Stimulated activated CD8-positive, alpha-beta memory T cell treated with anti-CD3 and anti-CD28 coated beads, Interleukin-12 subunit alpha, Interleukin-12 subunit beta, amount 100 ng/mL, for 1 hour (primary cell): ENCODE measurements at regions not wholly inside any gene's neighbourhood (a gene's known extent, or its start where the extent isn't known, plus 50 kb on each side); places are given as distances from the start of the nearest gene placed in this dataset.
A peak's percentile ranks its signal among the peaks of the same experiment; 100 is the strongest.

ENCODE experiments used
- DNase-seq: peaks from one replicate; pipeline ENCODE4 v3.0.0-alpha.2; 2020; ENCODE audit warnings: low read depth

DNA sequence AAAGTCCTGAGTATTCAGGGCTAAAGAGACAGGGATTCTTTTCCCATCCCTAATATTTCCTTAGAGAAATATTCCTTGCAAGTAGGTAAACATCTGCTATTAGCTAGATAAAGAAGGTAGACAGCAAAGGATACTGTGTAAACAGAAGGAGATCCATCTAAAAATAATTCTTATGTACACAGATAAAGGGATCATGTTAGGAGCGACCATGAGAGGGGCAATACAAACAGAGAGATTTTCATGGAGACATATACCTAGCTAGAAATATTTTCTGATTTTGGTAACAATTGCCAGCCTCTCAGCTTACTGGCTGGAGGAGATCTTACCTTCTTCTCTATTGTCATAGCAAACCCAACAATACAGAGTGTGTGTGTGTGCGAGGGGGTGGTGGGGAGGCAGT is 184.6 kb upstream of the DMAC1 start:
- no peak for DNase-seq

DNA sequence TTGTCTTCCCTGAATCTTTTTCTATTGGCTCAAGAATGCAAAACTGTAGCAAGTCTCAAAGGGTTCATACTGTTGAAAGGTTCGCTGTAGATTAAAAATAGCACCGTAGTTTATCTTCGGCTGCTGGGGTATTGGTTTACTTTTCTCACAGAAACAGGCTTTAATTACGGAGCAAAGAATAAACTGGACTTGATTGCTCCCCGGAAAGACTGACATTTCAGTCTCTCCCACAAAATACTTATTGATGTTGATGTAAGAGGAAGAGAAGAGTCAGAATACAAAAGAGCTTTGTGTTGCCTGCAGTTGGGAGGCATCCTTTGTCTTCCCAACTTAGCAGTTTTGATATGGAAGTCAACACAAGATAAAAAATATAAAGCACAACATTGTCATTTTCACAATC is 183.9 kb upstream of the DMAC1 start:
- DNase-seq, result no peak

DNA sequence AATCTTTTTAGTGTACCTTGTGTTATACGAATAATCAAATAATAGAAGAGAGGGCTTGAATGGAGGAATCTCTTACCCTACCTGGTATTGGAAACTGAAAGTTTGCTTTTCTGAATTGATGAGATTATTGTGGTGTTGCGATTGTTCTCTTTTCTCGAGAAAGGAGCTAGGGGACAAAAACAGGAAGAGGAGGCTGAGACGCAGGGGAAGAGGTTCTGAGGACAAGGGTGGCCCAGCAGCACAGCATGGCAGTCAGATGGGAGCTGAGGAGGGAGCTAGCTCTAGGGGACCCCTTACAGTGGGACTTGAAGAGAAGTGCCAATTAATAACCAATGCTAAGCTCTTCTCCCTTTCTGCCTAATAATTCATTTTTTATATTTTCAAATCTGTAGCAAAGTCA is 183.3 kb upstream of the DMAC1 start:
- DNase-seq, result no peak

DNA sequence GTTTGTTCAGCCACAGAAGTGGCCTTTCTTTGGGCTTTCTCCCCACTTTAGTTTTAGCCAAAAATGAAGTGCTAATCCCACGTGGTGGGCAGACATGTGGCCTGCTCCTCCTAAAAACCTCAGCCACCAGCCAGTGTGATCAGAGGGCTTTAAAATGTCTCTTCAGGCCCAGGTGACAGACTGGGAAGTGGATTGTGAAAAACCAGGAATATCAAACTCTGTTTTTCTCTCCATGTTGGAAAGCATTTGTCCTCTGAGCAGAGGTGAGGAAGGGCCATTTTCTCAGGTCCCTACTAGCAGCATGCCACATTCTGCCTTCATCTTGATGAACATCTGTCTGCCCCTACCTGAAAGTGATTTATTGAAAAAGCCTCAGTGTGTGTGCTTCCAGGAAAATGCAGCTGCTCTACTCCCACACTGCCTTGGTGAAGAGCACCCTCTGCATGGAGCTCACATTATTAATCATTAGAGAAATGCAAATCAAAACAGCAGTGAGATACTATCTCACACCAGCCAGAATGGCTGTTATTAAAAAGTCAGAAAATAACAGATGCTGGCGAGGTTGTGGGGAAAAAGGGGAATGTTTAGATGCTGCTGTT is 181.2 kb upstream of the DMAC1 start:
- DNase-seq, result no peak

DNA sequence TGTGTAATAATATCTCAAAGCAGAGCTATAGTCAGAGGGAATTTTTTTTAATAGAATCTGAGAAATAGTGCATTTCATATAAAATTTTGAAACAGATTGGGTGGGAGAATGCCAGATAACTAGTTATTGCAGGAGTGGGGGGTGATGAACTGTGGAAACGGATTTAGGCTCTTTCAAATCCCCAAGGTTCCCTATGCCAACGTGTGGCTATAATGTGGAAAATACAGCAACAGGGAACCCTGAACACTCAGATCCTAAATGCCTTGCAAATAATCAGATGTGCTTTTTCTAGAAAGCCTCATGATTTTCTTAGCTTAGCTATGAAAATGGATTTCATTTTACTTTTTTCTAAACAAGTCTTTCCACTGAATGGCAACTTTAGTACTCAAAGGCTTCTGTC is 180.5 kb upstream of the DMAC1 start:
- no peak for DNase-seq

DNA sequence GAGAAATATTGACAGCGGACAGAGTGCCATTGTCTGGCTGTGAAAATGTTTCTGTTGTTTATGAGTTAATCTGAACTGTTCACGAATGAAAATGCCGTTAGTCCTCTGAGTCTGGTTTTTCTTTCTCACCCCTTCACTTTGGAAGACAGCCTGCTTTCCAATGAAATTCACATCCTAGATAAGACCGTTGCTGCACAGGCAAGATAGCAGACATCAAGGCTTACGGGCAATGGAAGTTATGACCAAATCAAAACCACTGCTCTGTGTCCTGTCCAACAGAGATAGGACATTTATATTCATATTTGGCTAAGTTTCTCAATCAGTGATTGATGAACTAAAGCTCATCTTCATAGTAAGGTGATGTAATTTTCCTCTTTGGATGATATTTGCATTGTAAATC is 180.0 kb upstream of the DMAC1 start:
- no peak for DNase-seq

DNA sequence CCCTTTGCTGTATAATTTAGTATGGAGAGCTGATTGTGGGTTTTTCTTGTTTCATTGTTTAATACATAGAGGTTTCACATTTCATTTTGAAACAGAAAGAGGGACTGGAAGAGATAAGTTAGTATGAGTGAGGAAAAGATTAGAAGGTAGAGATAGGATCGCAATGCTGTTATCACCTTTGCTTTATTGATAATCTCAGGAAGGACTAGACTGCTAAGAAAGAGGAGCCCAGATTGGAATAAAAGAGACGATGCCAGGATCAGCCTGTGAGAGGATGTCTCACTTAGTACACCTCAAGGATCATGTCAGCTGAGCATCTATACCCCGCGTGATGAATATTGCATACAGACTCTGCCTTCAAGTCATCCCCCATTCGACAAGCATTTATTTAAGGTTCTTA is 178.0 kb upstream of the DMAC1 start:
- no peak for DNase-seq

DNA sequence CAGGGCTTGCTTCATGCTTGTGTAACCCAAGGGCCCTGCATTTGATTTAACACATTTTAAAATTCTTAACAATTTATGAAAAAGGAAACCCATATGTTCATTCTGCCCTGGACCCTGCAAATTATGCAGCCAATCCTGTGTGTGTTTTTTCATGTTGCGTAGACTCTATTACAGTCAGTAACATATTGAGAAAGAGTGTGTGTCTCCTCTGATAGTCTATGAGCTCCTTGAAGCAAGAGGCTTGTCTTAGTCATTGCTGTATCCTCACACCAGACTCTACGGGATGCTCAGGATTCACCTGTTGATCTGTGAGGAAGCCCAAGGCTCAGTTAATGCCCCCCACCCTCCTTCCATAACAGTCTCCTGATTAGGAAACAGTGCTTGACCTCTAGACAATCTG is 177.3 kb upstream of the DMAC1 start:
- no peak for DNase-seq

DNA sequence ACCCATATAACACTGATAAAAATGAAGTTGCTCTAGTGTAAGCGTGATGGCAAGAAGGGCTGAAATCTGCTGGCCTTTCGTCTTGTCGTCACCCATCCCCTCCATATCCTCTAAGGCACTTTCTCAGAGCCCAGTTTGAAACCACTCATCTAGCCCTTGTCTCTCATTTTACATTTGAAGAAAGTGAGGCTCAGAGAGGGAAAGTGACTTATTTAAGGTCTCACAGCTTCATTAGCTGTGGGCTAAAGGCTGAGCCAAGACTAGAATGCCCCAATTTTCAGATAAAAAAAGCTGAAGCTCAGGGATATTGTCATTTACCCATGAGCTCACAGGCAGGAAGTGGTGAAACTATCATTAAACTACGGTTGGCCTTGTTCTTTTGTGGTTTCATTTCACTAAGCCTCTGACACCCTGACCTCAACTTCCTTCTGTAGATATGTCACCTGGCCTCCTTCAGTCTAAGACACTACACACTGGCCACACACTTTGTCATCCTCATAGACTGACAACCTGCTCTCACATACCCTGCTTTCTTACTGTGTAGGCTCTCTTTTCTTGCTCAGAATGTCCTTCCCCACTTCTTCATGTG is 176.7 kb upstream of the DMAC1 start:
- DNase-seq, result peak; percentile 30

DNA sequence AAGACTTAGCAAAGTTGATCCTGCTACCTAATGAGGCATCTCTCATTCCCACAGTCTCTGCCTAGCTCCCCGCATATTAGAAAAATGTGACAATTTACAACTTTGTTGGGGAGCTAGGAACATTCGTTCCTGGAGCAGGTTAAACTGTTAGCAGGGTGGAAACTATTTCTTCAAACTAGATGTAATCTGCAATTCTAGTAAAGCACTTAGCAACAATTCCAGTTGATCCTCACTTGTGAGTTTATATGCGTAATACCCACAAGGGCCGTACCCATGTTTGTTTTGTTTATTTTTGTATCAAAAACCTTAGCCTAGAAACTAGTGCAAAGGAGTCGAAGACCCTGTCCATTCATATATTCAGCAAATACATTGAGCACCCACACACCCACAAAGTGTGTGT is 175.8 kb upstream of the DMAC1 start:
- no peak for DNase-seq

DNA sequence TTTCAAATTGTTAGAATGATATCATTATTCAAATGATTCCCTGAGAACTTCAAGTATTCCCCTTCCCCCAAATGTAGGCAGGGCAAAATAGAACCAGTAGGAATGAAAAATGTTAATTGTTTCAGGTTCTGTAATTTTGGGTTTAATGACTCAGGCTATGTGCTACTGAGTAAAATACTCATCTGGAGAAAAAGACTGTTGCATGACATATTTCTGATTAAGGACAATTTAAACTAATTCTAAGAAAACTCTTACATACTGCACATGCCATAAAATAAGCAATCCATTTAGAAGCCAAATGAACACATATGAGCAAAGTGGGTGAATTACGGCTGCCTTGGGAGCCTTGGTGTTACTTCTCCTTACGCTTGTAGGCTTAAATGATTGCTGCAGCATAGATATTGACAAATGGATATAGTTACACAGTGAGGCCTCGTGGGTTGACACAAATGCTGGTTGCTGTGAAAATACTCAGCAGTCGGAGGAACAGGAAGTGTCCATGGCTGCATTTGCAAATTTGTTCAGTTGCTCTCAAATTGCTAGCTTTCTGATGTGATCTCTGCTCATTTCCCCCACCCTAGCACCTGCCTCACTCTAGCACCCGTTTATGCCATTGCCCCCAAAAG is 174.9 kb upstream of the DMAC1 start:
- no peak for DNase-seq

DNA sequence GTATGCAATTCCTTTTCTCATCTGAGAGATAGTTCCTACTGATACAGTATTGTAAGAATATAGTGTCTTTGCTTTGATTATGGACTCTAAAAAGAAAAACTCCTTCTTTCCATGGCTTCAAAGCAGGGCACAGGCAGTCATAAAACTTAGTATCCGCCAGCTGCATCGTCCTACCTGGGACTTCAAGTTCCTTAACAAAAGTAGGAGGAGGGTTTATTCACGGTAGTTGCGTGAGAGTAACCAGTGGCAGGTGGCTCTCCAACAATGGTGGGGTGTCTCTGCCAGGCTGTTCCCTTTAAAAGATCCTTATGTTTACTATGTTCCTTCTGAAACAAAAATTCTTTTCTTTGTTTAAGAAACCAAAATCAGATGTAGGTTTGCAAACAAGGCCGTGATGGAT is 173.5 kb upstream of the DMAC1 start:
- DNase-seq, result no peak

DNA sequence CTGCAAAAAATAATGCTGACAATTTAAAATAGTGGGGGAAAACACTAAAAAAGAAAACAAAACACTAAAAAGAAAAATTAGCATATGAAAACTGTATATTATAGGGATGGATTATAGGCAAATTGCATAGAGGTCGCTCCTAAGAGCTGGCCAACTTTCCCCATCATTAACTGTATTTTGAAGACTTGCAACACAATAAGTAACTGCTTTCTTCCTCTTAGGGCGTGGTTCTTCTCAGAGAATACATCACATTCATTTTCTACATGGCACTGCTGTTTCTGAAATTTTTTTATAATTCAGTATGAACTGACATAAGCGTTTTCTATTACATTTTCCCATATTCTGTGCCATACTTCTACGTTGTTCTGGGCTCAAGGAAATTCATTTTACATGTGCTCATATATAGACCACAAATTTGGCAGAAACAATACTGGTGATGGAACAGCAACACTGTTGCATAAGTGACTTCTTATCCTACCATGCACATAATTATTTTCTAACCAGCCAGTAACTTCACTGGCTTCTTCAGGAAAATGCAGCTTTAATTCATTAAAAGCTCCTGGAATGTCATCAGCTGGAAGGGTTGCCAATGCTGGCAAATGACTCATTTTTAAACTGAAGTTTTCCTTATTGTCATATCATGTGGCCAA is 171.2 kb upstream of the DMAC1 start:
- DNase-seq, result no peak

DNA sequence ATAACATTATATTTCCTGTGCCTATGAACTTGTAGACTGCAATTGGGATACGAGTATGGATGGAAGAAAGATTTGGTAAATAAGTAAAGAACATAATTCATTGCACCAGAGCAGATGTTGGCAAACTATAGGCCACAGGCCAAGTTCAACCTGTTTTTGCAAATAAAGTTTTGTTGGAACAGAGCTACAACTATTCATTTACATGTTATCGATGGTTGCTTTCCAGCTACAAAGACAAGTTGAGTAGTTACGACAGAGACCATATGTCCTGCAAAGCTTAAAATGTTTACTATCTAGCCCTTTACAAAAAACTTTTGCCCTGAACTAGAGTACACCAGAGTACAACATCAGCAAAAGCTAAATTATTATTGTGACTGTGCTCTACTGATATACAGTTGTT is 169.1 kb upstream of the DMAC1 start:
- DNase-seq, result no peak

DNA sequence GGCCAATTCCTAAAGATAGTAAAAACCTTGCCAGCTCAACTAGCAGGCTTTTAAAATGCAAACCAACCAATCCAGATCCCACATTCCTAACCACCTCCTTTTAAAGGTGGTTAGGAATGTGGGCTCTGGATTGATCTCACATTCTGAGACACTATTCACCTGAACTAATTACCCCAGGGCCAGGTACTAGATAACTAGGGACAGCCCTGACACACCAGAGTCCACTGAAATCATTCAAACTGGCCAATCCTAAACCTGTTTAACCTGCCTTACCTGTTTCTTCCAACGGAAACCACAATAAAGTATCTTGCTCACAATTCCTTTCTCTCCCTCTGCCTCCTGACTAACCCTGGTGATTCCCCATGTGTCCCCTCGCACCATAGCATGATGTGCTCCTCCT is 168.3 kb upstream of the DMAC1 start:
- DNase-seq, result no peak

DNA sequence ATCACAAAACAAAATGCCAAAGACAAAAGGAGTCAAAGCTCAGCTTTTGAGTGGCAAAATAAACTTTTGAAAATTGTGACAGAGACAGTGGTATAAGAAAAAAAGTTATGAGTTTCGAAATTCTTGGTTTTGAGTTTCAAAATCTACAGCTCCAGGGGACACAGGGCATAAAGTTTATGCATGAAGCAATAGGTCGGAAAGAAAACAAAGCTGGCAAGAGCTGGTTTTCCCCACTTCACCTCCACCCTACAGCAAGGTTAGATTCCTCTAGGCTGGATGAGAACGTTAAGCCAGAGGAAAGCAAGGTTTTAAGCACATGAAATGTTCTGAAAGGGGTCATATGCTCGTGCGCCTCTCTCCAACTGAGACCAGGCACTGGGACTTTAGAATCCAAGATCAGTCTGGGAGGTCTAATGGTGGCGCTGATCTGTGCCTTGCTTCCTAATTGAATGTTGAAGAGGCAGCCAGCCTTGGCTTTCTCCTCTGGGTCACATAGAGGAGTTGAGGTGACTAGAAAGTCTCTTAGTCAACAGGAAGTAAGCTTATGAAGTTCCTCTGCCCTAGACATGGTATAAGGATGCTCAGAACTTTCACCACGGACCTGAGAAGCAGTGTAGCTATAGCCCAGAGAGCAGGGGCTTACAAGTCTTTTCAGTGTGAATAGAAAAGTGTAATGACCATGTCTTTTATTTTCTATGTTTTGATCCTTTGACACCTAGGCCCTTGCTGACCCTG is 167.7 kb upstream of the DMAC1 start:
- DNase-seq, result no peak

DNA sequence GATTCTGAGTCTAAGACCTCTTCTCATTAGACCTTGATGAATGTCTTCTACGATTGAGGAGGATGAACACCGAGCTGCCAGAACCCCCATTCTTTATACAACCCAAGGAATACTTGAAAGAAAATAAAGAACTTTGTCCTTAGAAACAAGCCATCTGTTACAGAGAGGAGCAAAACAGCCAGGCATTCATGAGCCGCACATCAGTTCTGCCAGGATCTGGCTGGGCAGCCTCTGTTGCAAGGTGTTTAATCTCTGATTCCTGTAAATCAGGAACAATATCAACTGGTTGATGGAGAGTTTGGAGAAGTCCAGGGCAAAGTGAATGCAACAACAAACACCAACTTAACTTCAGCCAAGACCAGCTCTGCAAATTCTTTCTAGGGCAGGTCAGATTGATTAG is 165.5 kb upstream of the DMAC1 start:
- DNase-seq, result no peak

DNA sequence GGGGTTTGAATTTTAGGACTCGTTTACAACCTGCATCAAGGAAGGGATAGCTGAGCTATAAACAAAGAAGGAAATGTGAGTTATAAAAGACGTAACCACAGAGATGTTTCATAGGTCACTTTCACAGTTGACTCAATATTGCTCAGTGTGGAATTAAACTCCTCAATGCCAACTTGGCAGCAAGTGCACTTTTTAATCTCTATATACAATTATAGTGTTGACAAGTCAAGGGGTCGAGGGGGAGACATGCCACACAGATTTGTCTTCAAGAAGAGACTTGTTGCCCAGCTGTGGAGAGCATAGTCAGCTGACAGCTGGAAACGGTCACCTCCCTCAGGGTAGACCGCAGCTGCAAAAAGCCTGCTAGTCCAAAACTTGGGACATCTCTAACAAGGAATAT is 163.4 kb upstream of the DMAC1 start:
- DNase-seq, result no peak

DNA sequence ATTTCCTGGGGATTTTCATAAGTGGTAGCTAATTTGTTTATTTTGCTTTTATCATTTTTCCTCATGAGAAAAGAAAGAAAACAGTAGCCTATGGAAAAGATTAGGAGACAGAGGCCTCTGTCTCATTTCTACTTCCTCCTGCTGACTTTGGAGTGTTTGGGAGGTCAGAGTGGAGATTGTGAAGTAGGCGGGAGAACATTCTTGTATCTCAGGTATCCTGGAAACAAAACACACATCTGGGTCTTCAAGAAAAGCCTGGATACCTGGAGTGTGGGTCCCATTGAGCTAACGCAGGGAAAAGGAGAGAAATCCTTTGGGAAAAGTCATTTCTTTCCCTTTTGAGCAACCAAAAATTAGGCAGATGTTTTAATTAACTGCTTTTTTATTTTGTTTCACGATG is 161.5 kb upstream of the DMAC1 start:
- no peak for DNase-seq

DNA sequence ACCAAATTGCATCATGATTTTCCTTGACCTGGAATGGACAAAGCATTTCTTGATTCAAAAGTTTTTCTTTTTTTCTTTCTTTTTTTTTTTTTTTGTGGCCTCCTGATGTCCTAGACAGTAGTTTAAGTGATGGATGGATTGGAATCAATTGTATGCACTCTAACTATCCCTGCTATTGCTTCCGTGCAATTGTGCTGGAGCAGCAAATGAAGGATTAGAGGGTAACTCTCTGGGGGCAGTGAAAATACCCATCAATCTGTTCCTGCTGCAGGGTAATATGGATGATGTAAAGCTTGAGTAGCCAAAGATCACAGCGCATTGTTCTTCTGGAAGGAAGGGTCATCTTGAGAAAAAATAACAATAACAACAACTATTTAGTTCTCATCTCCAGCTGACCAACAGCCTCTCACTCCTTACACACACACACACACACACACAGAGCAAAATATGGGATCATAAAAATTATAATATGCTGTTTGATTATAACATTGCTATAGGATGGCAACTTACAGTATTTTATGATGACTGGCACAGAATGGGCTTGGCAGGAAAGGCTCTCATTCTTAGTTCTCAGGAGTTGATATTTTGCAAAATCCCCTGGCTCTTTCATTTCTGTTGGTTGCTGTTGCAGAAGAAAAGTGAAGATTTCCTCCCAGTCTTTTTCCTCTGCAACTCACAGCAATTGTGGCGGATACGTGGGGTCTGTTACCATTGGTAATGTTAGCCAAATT is 160.9 kb upstream of the DMAC1 start:
- DNase-seq, result no peak

DNA sequence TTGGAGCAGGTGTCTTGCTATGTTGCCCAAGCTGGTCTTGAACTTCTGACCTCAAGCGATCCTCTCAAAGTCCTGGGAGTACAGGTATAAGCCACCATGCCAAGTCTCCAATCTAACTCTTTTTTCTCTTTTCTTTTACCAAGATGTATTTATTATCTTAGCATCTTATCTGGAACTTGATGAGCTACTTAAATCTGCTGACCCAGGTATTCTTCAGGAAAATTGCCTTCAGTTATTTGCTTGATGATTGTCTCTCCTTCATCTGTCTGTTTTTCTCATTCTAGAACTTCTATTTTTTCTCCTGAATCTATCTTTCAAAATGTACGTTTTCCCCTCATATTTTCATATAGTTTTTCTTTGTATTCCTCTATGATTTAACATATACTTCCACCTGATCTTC is 158.2 kb upstream of the DMAC1 start:
- no peak for DNase-seq

DNA sequence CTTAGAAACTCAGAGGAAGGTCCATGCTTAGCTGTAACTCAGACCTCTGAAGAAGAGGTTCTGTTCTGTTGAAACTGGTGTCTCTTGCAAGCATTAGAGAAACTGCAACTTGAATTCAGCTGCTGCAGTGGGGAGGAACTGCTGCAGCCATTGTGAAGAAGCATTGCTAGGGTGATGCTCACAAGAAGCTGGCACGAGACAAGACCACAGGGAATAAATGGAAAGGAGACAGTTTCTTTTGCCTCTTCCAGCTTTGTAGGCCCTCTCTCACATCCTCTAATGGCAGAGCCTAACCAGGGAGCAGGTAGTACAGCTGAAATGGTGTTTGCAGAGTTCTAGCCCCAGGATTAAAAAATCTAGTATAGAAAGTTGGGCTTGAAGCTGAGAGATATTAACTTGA is 148.0 kb upstream of the DMAC1 start:
- no peak for DNase-seq
